ENCODE measurements at regions not wholly inside any gene's neighbourhood (a gene's known extent, or its start where the extent isn't known, plus 50 kb on each side); places are given as distances from the start of the nearest gene placed in this dataset.

GRCh38 chr2:11977766-11978524 lies 231.5 kb downstream of the LPIN1 start:
- DNase-seq (ENCODE audit: low read depth in 1 of 2, low spot score in 1 of 2) (no peak), FAIRE-seq (no peak), ATAC-seq (no peak)
- Histone ChIP-seq H3K4me2 (no peak overlapping the region), H3K4me3 (no peak overlapping the region), H3K9me3 (0 out of 3 replicates have a peak, but pooled peaks cover 12% of the 10 kb centered on the region), H3K27ac (no peak overlapping the region), H3K4me1 (no peaks in the 10 kb centered on the region)
- CTCF ChIA-PET: no interaction called here
- 26% methylated on average over 8 of the region's 8 CpGs for WGBS (ENCODE audit: missing lambda C conversion rate)
- no peak for TF ChIP-seq E2F6 (IDR thresholded peaks at IDR 0.05; ENCODE audit: borderline replicate concordance, low read depth)
- POLR2A ChIA-PET: no interaction called here

GRCh38 chr2:11980809-11981208 lies 234.4 kb downstream of the LPIN1 start:
- CTCF ChIA-PET: no interaction called here
- Histone ChIP-seq H3K27ac (no peak overlapping the region), H3K4me1 (no peaks in the 10 kb centered on the region), H3K9me3 (no peaks in the 10 kb centered on the region), H3K4me2 (no peak overlapping the region), H3K4me3 (no peak overlapping the region)
- DNase-seq (ENCODE audit: low read depth in 1 of 2, low spot score in 1 of 2) (no peak), FAIRE-seq (no peak), ATAC-seq (no peak)
- TF ChIP-seq CBX2 (IDR thresholded peaks at IDR 0.05; ENCODE audit: borderline replicate concordance, low read depth) (no peak), CEBPB (IDR thresholded peaks at IDR 0.05) (no peak), HOXB5 (CRISPR knock-in tag; IDR thresholded peaks at IDR 0.05) (no peak), PHF8 (IDR thresholded peaks at IDR 0.05; ENCODE audit: borderline replicate concordance, low read depth) (no peak), TP53 (CRISPR knock-in tag; IDR thresholded peaks at IDR 0.05) (no peak), SREBF2 (IDR thresholded peaks at IDR 0.05) (no peak), ZC3H11A (IDR thresholded peaks at IDR 0.05) (no peak), ESRRA (IDR thresholded peaks at IDR 0.05; ENCODE audit: borderline replicate concordance, low read length) (no peak), ZNF302 (CRISPR knock-in tag; IDR thresholded peaks at IDR 0.05) (no peak)
- TF ChIP-seq, protein P1, sequence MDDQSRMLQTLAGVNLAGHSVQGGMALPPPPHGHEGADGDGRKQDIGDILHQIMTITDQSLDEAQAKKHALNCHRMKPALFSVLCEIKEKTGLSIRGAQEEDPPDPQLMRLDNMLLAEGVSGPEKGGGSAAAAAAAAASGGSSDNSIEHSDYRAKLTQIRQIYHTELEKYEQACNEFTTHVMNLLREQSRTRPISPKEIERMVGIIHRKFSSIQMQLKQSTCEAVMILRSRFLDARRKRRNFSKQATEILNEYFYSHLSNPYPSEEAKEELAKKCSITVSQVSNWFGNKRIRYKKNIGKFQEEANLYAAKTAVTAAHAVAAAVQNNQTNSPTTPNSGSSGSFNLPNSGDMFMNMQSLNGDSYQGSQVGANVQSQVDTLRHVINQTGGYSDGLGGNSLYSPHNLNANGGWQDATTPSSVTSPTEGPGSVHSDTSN (IDR thresholded peaks at IDR 0.05): no peak
- POLR2A ChIA-PET: no interaction called here
- 35% methylated on average over 8 of the region's 9 CpGs for WGBS (ENCODE audit: missing lambda C conversion rate)

- Histone ChIP-seq H3K4me1 (no peaks in the 10 kb centered on the region), H3K27ac (no peak overlapping the region), H3K4me2 (no peak overlapping the region), H3K4me3 (no peak overlapping the region), H3K9me3 (no peaks in the 10 kb centered on the region)
- WGBS (ENCODE audit: missing lambda C conversion rate): 43% methylated on average over 4 of the region's 4 CpGs
- TF ChIP-seq CBX2 (IDR thresholded peaks at IDR 0.05; ENCODE audit: borderline replicate concordance, low read depth) (no peak), SREBF2 (IDR thresholded peaks at IDR 0.05) (no peak), HDAC2 (IDR thresholded peaks at IDR 0.05) (no peak), HOXB5 (CRISPR knock-in tag; IDR thresholded peaks at IDR 0.05) (no peak), ELK1 (IDR thresholded peaks at IDR 0.05; ENCODE audit: low read depth, low read length) (no peak)
- DNase-seq (ENCODE audit: low read depth in 1 of 2, low spot score in 1 of 2) (no peak), ATAC-seq (no peak; a peak in 2 of 6 replicates), FAIRE-seq (no peak)
- ChIA-PET CTCF (interaction anchor here (1.1 kb wide), 1 partner anchor 23 kb away, joined by 3 read pairs; no protein-coding TSS in a partner anchor), POLR2A (no interaction called here)
Observed at GRCh38 chr2:11983401-11983800, 237.0 kb downstream of the LPIN1 start.

DNA sequence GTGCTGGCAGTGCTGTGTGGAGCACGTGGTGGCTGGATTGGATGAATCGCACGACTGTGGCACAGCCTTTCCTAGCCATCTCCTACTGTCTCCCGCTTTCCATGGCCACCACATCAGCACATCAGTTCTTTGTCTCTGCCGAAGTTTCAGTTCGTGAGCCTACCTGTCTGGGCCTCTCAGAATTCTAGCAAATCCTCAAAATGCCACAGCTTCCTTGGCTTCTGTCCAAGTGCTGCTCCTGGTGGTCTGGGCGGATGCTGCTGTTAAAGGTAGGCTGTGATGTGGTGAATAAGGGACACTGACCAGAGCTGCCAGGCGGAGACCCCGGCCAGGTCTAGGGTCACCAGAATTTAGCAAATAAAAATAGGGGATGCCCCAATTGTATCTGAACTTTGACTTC lies 237.4 kb downstream of the LPIN1 start:
- CTCF ChIA-PET: interaction anchor here (1.1 kb wide), 1 partner anchor 23 kb away, joined by 3 read pairs; no protein-coding TSS in a partner anchor
- FAIRE-seq: no peak

More for the DNA sequence above, 237.4 kb downstream of the LPIN1 start:
- POLR2A ChIA-PET: no interaction called here
- ATAC-seq: no peak; a peak in 1 of 6 replicates
- TF ChIP-seq, protein P2, sequence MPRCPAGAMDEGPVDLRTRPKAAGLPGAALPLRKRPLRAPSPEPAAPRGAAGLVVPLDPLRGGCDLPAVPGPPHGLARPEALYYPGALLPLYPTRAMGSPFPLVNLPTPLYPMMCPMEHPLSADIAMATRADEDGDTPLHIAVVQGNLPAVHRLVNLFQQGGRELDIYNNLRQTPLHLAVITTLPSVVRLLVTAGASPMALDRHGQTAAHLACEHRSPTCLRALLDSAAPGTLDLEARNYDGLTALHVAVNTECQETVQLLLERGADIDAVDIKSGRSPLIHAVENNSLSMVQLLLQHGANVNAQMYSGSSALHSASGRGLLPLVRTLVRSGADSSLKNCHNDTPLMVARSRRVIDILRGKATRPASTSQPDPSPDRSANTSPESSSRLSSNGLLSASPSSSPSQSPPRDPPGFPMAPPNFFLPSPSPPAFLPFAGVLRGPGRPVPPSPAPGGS (IDR thresholded peaks at IDR 0.05): no peak
- TF ChIP-seq CHD4 (IDR thresholded peaks at IDR 0.05; ENCODE audit: borderline replicate concordance) (no peak), BHLHE40 (IDR thresholded peaks at IDR 0.05; ENCODE audit: low read depth, low read length) (no peak), FOSB (CRISPR knock-in tag; IDR thresholded peaks at IDR 0.05) (no peak)
- Histone ChIP-seq H3K9me3 (no peaks in the 10 kb centered on the region), H3K4me3 (no peak overlapping the region), H3K4me2 (no peak overlapping the region), H3K4me1 (no peaks in the 10 kb centered on the region), H3K27ac (no peak overlapping the region)
- 41% methylated on average over 9 of the region's 9 CpGs for WGBS (ENCODE audit: missing lambda C conversion rate)
- no peak for DNase-seq (ENCODE audit: low read depth in 1 of 2, low spot score in 1 of 2)

All from A549 (cell line).